Activated naive CD4-positive, alpha-beta T cell treated with anti-CD3 and anti-CD28 coated beads, Interleukin-2, amount 10 ng/mL, durations not matched to agents 7 days and 5 days (primary cell): ENCODE measurements at regions not wholly inside any gene's neighbourhood (a gene's known extent, or its start where the extent isn't known, plus 50 kb on each side); places are given as distances from the start of the nearest gene placed in this dataset.
"Not testable (repeated sequence)": the region's sequence is repeated elsewhere in the genome, so short reads cannot be mapped to it uniquely, and the experiment has no call there.

Experiments used
- CTCF ChIA-PET: fragments of 350-600 bp; sonication (Branson Sonifier 250); formaldehyde crosslinking; loops from one replicate; lab custom pipeline; 2021; ENCODE audit warnings: antibody characterized with exemption; lab: Charles Lee
- DNase-seq: peaks from one replicate; pipeline ENCODE4 v3.0.0-alpha.2; 2020
- H3K27ac Mint-ChIP-seq: one replicate; pipeline ENCODE4 v1.8.0; 2021; ENCODE audit warnings: mild to moderate bottlenecking, moderate library complexity, mixed read lengths
- H3K27me3 Mint-ChIP-seq: one replicate; pipeline ENCODE4 v1.8.0; 2021; ENCODE audit warnings: mild to moderate bottlenecking, mixed read lengths
- H3K36me3 Mint-ChIP-seq: one replicate; pipeline ENCODE4 v1.8.0; 2021; ENCODE audit warnings: mixed read lengths
- H3K4me1 Mint-ChIP-seq: one replicate; pipeline ENCODE4 v1.8.0; 2021; ENCODE audit warnings: mixed read lengths
- H3K4me3 Mint-ChIP-seq: one replicate; pipeline ENCODE4 v1.8.0; 2021; ENCODE audit warnings: mild to moderate bottlenecking, moderate library complexity, mixed read lengths
- H3K9me3 Mint-ChIP-seq: one replicate; pipeline ENCODE4 v1.8.0; 2021; ENCODE audit warnings: mixed read lengths

- H3K36me3 Mint-ChIP-seq = no peaks in the 10 kb centered on the region
- CTCF ChIA-PET = no interaction called here
- no peak for DNase-seq
- no peak overlapping the region for H3K4me3 Mint-ChIP-seq
- no peaks in the 10 kb centered on the region for H3K27me3 Mint-ChIP-seq
- H3K27ac Mint-ChIP-seq = no peak overlapping the region
- no peaks in the 10 kb centered on the region for H3K4me1 Mint-ChIP-seq
- H3K9me3 Mint-ChIP-seq = peaks cover 2% of the 10 kb centered on the region
Measured at GRCh38 chr5:104080646-104081175, 518.1 kb upstream of the NUDT12 start.

GRCh38 chr5:104079861-104080645, 517.5 kb upstream of the NUDT12 start:
- DNase-seq, H3K9me3 Mint-ChIP-seq, CTCF ChIA-PET, H3K27me3 Mint-ChIP-seq, H3K4me3 Mint-ChIP-seq, H3K27ac Mint-ChIP-seq, H3K36me3 Mint-ChIP-seq, H3K4me1 Mint-ChIP-seq: not testable (repeated sequence)

DNA sequence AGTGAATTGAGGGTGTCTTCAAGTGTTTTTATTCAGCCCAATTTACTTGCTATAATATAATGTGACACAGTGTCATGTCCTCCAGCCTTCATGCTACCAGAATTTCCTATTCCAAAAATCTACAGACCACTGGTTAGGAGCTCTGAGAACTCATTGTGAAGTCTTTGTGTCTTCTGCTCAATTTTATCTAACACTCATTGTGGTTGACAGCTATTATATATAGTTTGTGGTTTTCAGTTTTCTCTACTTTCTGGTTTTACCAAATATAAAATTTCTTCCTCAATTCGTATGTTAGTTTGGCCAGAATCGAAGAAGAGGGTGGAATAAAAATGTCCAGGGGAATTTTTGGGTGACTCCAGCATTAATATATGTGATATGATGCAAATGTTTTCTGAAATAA, 509.3 kb upstream of the NUDT12 start:
- H3K9me3 Mint-ChIP-seq = peaks cover 10% of the 10 kb centered on the region
- CTCF ChIA-PET = no interaction called here
- no peak overlapping the region for H3K27ac Mint-ChIP-seq
- no peak for DNase-seq
- no peaks in the 10 kb centered on the region for H3K36me3 Mint-ChIP-seq
- H3K4me3 Mint-ChIP-seq = no peak overlapping the region
- H3K27me3 Mint-ChIP-seq = no peaks in the 10 kb centered on the region
- H3K4me1 Mint-ChIP-seq = no peaks in the 10 kb centered on the region

GRCh38 chr5:104062621-104063377, 500.2 kb upstream of the NUDT12 start:
- H3K4me3 Mint-ChIP-seq = no peak overlapping the region
- no peak for DNase-seq
- no peak overlapping the region for H3K27ac Mint-ChIP-seq
- no peaks in the 10 kb centered on the region for H3K27me3 Mint-ChIP-seq
- H3K4me1 Mint-ChIP-seq = no peaks in the 10 kb centered on the region
- H3K36me3 Mint-ChIP-seq = no peaks in the 10 kb centered on the region
- CTCF ChIA-PET = no interaction called here
- peaks cover 3% of the 10 kb centered on the region for H3K9me3 Mint-ChIP-seq

GRCh38 chr5:104061707-104062106, 499.1 kb upstream of the NUDT12 start:
- H3K9me3 Mint-ChIP-seq = peaks cover 3% of the 10 kb centered on the region
- DNase-seq = no peak
- no peak overlapping the region for H3K27ac Mint-ChIP-seq
- no peak overlapping the region for H3K4me3 Mint-ChIP-seq
- no peaks in the 10 kb centered on the region for H3K36me3 Mint-ChIP-seq
- no peaks in the 10 kb centered on the region for H3K4me1 Mint-ChIP-seq
- no peaks in the 10 kb centered on the region for H3K27me3 Mint-ChIP-seq
- CTCF ChIA-PET = no interaction called here

- Mint-ChIP-seq H3K4me1 (no peaks in the 10 kb centered on the region), H3K9me3 (peaks cover 6% of the 10 kb centered on the region), H3K27ac (no peak overlapping the region), H3K27me3 (no peaks in the 10 kb centered on the region), H3K36me3 (no peaks in the 10 kb centered on the region), H3K4me3 (no peak overlapping the region)
- DNase-seq = no peak
- CTCF ChIA-PET = no interaction called here
Measured at GRCh38 chr5:104053353-104053649, 490.7 kb upstream of the NUDT12 start.

DNA sequence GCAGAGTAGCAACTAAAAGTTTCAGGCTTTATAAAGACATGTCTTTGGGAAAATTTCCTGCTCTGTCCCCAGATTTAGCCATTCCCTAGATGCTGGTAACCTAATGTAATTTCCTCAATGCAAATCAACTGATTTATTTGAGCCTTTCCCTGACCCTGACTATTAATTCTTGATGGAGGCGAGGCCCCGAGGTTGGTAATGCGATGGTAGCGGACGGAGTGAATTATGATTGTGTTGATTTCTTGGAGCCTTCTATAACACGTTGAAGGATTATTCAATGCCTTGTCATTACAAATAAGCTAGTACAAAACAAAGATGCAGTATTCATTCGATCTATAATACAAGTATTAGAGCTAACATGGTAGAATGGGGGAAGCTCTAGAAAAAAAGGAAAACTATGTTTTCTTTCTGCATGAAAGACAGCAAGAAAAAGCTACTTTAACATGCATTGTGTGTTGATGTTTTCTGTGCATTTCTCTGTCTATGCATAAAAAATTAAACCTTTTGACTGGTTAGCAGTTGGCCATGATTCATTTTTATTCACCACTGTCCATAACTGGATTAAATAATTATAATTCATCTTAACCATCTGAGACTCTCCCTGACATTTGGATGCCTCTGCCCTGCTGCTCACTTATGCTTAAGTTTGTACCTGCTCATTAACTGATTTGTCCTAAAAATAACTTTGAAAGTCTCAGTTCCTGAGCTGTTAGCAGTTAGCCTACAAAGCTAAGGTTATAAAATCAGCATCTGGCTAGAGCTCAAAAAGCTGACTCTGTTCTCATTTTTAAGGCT, 490.2 kb upstream of the NUDT12 start:
- no peak for DNase-seq
- H3K27me3 Mint-ChIP-seq = no peaks in the 10 kb centered on the region
- CTCF ChIA-PET = no interaction called here
- no peak overlapping the region for H3K4me3 Mint-ChIP-seq
- H3K27ac Mint-ChIP-seq = no peak overlapping the region
- no peaks in the 10 kb centered on the region for H3K4me1 Mint-ChIP-seq
- H3K9me3 Mint-ChIP-seq = peaks cover 6% of the 10 kb centered on the region
- H3K36me3 Mint-ChIP-seq = no peaks in the 10 kb centered on the region

- H3K36me3 Mint-ChIP-seq = no peaks in the 10 kb centered on the region
- no peak for DNase-seq
- H3K27ac Mint-ChIP-seq = no peak overlapping the region
- H3K4me3 Mint-ChIP-seq = no peak overlapping the region
- CTCF ChIA-PET = no interaction called here
- no peaks in the 10 kb centered on the region for H3K4me1 Mint-ChIP-seq
- peaks cover 6% of the 10 kb centered on the region for H3K9me3 Mint-ChIP-seq
- H3K27me3 Mint-ChIP-seq = no peaks in the 10 kb centered on the region
Measured at GRCh38 chr5:104050436-104050835, 487.8 kb upstream of the NUDT12 start.

DNA sequence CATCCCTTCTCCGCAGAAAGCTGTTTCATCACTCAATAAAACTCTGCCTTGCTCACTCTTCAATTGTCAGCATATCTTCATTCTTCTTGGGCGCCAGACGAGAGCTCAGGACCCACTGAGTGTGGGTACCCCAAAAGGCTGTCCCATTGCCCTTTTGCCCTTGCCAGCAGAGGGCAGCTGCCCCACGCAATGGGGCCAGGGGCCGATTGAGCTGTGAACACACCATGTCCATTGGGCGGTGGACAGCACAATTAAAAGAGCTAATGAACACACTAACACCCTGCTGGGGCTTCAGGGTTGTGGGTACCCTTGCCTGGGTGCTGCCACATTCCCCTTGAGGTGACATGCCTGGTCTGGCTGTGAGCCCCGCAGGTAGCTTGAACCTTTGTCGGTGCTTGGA, 487.2 kb upstream of the NUDT12 start:
- Mint-ChIP-seq H3K9me3 (peaks cover 6% of the 10 kb centered on the region), H3K4me1 (no peaks in the 10 kb centered on the region), H3K4me3 (no peak overlapping the region), H3K36me3 (no peaks in the 10 kb centered on the region), H3K27ac (no peak overlapping the region), H3K27me3 (no peaks in the 10 kb centered on the region)
- no peak for DNase-seq
- CTCF ChIA-PET = no interaction called here

GRCh38 chr5:104048231-104048630, 485.6 kb upstream of the NUDT12 start:
- peaks cover 6% of the 10 kb centered on the region for H3K9me3 Mint-ChIP-seq
- CTCF ChIA-PET = no interaction called here
- no peaks in the 10 kb centered on the region for H3K4me1 Mint-ChIP-seq
- H3K36me3 Mint-ChIP-seq = no peaks in the 10 kb centered on the region
- no peaks in the 10 kb centered on the region for H3K27me3 Mint-ChIP-seq
- no peak overlapping the region for H3K4me3 Mint-ChIP-seq
- no peak for DNase-seq
- no peak overlapping the region for H3K27ac Mint-ChIP-seq

GRCh38 chr5:104045987-104046386, 483.4 kb upstream of the NUDT12 start:
- peaks cover 6% of the 10 kb centered on the region for H3K9me3 Mint-ChIP-seq
- DNase-seq = no peak
- H3K4me1 Mint-ChIP-seq = no peaks in the 10 kb centered on the region
- no peak overlapping the region for H3K4me3 Mint-ChIP-seq
- CTCF ChIA-PET = no interaction called here
- no peak overlapping the region for H3K27ac Mint-ChIP-seq
- H3K27me3 Mint-ChIP-seq = no peaks in the 10 kb centered on the region
- H3K36me3 Mint-ChIP-seq = no peaks in the 10 kb centered on the region

DNA sequence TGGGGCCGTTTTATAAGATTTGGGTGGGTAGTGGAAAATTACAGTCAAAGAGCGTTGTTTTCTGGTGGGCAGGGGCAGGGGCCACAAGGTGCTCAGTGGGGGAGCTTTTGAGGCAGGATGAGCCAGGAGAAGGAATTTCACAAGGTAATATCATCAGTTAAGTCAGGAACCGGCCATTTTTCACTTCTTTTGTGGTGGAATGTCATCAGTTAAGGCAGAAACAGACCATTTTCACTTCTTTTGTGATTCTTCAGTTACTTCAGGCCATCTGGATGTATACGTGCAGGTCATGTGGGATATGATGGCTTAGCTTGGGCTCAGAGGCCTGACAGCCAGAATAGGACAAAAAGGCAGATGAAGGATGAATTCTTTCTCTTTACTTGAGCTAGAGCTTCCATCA, 477.3 kb upstream of the NUDT12 start:
- H3K36me3 Mint-ChIP-seq, CTCF ChIA-PET, DNase-seq, H3K9me3 Mint-ChIP-seq, H3K27ac Mint-ChIP-seq, H3K4me1 Mint-ChIP-seq, H3K27me3 Mint-ChIP-seq, H3K4me3 Mint-ChIP-seq: not testable (repeated sequence)

DNA sequence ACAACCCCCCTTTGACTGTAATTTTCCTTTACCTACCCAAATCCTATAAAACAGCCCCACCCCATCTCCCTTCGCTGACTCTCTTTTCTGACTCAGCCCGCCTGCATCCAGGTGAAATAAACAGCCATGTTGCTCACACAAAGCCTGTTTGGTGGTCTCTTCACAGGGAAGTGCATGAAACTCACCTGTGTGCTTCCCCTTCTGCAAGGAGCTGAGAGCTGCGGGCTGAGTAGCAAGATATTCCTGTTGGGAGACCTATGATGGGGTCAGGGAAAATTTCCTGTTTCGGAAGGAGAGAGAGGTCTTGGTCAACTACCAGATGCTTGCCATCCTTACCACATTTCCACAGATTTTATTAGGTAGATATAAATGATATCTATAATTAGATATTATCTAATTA, 474.5 kb upstream of the NUDT12 start:
- not testable (repeated sequence) for H3K36me3 Mint-ChIP-seq, H3K9me3 Mint-ChIP-seq, H3K4me1 Mint-ChIP-seq

GRCh38 chr5:104033186-104033585, 470.6 kb upstream of the NUDT12 start:
- H3K4me1 Mint-ChIP-seq, CTCF ChIA-PET, H3K4me3 Mint-ChIP-seq, H3K9me3 Mint-ChIP-seq, H3K27me3 Mint-ChIP-seq, H3K27ac Mint-ChIP-seq, DNase-seq, H3K36me3 Mint-ChIP-seq: not testable (repeated sequence)

More for the DNA sequence above, 474.5 kb upstream of the NUDT12 start:
- DNase-seq, H3K27ac Mint-ChIP-seq, CTCF ChIA-PET, H3K4me3 Mint-ChIP-seq, H3K27me3 Mint-ChIP-seq: not testable (repeated sequence)
